HG03354 (cell line): ENCODE measurements at regions not wholly inside any gene's neighbourhood (a gene's known extent, or its start where the extent isn't known, plus 50 kb on each side); places are given as distances from the start of the nearest gene placed in this dataset.
"Not testable (repeated sequence)": the region's sequence is repeated elsewhere in the genome, so short reads cannot be mapped to it uniquely, and the experiment has no call there.

Experiments used
- ATAC-seq: cut with Tn5 transposase; IDR thresholded peaks from one replicate; pipeline ENCODE4 v1.9.1; 2021; ENCODE audit warnings: mild to moderate bottlenecking; ENCODE audit not compliant: unreplicated experiment, poor library complexity, severe bottlenecking

DNA sequence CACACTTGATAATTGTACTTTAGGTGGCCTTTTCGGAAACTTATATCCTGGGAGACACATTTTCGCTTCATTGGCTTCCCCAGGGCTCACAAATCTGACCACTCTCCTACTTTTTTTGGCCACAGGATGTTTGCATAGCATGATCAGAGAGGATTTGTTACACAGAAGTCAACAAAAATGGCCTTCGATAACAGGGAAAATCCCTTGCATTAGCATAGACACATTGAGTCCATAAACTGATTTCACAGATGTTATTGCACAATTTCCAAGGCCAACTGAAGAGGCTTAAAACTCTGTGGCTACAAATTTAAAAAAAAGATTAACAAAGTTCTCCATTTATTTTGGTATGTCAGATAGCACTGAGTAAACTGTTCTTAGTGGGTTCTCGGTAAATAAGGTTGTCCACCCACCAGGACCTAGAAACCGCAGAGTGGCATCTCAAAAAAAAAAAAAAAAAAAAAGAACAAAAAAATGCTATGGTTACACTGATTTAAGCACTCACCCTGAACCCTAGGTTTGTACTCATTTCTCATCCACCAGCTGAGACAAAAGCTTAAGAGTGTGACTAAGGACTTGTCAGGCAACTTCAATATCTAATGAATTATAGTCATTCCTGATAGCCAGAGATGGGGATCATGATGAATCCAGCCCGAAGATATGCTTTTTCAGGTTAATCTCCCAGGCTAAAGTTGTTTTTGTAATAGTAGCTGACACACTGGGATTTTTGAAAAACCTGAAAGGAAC, 188.9 kb upstream of the SYNPR start:
- no peak for ATAC-seq

DNA sequence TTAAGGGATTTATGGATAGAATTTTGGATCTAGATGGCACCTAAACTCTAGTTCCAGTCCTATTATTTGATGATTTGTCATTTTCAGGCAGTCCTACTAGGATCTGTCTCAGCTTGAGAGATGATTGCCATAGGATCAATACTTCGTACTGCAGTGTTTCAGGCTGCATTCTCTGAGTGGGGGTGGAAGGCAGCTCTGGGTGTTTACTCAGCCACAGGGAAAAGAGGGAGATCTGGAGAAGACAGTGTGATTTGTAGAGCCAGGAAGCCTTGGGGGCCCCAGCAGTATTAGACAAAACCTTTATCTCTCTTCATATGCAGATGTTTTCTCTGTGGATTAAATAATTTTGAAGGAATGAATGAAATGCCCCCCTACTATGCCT, 188.4 kb upstream of the SYNPR start:
- ATAC-seq, result no peak

DNA sequence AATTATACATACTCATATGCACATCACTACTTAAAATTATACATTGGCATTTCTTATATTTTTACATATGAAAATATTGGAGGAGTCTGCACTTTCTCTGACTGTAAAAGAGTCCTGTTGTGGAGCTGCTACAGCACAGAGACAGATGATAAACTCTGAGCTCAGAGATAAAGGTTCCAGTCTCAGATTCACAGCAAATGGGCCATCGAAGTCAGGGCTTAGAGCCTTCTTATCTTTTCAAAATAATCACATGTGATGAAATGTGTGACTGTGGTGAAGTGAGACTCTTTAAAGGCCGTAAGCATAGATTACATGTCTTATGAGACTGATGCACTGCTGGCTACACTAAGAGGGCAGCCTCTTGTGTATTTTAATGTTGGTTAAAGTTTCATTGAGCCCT, 187.5 kb upstream of the SYNPR start:
- ATAC-seq, result no peak

DNA sequence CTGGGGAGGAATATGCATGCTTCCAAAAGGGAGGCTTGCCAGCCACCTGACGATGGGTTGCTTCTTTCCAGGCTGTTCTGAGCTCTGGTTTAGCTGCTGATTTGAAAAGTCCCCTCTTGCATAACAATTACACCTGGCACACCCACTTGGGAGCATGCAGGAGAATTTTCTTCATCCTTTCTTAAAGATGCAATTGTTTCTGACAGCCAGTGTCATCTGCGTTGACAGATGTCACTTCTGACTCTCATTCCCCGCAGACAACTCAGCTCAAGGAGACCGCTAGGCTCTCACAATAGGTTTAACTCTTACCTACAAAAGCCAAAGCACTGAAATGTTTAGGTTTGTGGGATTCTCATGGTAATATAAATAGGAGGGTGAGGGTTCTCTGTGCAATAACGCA, 185.6 kb upstream of the SYNPR start:
- ATAC-seq, result no peak

DNA sequence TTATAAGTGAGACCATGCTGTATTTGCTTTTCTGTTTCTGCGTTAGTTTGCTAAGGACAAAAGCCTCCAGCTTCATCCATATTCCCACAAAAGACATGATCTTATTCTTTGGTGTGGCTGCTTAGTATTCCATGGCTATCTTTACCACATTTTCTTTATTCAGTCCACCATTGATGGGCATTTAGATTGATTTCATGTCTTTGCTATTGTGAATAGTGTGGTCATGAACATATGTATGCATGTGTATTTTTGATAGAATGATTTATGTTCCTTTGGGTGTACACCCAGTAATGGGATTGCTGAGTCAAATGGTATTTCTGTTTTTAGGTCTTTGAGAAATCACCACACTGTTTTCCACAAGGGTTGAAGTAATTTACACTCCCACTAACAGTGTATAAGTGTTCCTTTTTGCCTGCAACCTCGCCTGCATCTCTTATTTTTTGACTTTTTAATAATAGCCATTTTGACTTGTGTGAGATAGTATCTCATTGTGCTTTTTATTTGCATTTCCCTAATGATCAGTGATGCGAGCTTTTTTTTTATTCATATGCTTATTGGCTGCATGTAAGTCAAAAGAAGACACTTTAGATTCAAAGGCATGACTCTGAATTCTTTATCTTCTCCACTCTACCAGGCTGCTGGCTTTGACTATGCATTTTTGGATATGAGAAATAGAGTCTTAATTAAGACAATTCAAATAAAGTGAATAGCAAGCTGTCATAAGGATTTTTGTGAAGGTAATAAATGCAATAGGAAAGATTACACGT, 183.3 kb upstream of the SYNPR start:
- no peak for ATAC-seq

DNA sequence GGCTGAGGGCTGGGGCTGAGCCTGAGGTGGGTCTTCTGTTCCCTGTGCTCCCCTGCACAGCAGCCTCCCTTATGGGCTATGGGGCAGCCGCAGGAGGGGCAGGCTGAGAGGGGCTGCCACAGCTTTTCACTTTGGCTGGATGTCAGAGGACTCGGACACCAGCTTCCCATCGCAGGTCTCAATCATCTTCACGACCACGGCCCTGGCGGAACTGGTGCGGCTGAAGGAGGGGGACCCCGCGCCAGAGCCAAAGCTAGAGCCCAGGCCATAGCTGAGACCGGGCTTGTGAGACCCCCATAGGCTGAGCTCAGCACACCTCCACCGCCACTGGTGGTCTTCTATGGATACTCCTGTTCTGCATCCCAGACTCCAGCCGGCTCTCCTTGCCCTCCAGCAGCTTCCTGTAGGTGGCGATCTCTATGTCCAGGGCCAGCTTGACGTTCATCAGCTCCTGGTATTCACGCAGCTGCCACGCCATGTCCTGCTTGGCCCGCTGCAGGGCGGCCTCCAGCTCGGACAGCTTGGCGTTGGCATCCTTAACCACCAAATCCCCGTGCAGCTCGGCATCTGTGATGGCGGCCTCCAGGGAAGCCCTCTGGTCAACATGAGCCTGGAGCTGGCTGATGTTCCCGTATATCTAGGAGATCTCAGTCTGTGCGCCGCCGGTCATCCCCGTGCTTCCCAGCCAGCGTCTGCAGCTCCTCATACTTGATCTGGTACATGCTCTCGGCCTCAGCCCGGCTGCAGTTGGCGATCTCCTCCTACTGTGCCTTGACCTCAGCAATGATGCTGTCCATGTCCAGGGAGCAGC, 181.7 kb upstream of the SYNPR start:
- no peak for ATAC-seq

DNA sequence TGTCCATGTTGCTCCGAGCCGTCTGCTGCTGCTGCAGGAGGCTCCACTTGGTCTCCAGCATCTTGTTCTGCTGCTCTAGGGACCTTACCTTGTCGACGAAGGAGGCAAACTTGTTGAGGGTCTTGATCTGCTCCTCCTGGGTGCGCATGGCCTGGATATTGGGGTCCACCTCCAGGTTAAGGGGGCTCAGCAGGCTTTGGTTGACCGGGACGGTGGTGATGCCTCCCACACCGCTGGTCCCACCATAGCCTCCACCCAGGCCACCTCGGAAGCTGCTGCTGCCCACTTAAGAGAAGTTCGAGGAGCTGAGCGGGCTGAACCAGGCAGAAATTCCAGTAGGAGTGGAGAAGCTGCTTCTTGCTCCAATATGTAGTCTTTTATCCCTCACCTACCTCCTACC, 180.7 kb upstream of the SYNPR start:
- ATAC-seq, result no peak

DNA sequence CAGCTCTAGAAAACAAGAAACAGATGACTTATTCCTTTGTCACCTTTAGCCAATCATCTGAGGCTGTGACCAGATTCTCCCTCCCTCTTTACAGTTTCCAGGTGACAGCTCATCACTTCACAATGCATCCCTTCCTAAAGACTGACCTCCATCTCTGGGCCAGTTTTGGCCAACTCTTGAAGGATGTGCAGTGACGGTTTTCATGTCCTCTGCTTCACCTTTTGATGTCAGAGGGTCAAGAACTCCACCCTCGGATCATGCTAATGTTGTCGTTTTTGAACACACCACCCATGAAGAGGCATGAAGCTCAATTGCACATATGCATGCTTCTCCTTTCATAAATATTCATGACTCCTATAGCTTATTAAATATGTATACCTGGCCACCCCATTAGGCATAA, 161.2 kb upstream of the SYNPR start:
- no peak for ATAC-seq

DNA sequence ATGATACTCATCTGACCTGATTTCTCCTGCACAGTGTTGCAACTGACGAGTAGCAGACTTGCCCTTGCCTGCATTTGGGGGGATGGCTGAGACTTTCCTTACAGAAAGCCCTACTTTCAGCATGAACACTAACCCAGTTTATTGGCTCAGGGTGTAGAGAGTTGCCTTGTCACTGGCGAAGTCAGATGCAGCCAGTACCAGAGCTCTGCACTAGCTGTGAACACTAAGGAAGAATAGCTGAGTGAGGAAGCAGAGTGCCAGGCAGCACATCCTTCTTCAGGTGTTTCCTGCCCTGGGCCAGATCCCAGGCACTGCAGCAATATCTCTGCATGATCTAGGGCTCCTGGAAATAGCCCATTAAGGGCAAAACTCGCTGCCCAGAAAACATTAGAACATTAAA, 154.0 kb upstream of the SYNPR start:
- no peak for ATAC-seq

DNA sequence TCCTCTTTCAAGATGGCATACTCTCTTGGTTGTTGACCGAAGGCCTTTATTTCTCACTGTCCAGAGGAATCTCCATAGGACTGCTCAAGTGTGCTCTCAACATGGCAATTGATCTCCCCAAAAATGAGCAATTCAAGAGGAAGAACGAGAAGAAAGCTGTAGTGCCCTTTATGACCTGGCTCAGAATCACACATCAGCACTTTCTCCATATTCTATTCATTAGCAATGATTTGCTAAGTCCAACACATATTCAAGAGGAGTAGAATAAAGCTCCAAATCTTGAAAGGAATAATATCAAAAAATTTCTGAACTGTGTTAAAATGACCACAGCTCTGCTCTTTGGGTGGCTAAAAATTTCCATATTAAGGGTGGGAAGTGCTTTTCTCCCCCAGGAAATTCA, 151.6 kb upstream of the SYNPR start:
- no peak for ATAC-seq

DNA sequence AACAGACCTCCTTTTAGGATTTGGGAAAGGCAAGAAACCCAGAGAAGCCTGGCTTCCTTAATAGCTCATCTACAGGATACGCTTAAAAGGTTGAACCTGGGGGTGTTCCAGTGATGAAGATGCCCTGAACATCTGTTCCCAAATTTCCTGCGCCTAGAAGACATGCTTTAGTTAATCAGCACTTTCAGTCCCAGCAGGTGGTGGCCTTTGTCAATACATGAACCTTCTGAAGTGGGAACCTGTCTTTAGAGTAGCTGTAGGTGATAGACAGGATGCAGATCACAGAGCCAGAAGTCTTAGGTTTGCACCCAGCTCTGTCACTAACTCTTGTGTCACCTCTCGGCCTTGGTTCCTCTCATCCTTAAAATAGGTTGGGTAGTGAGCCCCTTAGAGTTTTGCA, 149.7 kb upstream of the SYNPR start:
- no peak for ATAC-seq

DNA sequence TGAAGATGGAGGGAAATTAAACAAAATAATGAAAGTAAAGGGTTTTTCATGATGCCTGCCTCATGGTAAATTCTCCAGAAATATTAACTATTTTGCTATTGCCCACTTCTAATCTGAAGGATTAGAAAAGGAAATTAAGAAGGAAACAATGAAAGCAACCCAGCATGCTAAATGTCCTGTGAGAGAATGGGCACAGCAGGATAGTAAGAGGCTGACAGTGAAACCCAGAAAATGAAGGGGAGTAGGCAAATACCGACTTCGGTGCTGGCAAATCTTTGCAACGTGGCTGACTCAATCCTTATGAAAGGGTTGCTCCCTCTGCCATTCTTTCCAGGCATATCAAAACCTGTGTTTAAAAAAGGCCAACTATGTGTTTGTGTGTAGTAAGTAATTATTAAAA, 147.5 kb upstream of the SYNPR start:
- ATAC-seq, result no peak

DNA sequence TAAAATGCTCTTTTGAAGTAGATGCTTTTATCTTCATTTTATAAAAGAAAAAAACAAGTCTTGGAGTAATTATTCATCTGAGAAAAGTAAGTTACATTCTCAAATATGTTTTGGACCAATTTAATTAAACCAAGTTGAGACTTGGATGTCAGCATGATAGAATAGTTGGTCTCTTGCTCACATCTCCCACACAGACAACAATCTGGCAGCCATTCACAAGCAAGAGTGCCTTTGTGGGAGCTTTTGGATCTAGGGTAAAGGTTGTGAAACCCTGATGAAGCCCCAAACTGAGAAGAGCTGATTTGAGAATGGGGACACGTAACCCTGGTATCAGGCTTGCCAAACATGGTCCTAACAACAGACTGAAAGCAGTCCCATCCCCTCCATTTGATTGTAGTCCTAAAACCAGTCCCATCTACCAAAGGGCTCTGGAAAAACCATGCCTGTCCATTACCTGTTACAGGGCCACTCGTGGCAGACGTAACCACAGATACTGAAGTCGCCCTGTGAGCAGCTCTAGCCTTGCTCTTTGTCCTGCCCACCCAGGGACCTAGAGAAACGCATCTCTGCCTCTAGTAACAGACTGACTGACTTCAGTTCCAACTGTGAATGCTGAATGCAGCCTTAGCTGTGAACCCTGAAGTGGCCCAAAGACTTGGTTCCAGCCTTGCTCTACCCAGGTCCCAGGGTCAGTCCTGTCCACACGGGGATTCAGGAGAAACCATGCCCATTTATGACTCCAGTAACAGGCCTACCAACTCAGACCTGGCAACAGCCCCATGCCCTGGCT, 145.5 kb upstream of the SYNPR start:
- ATAC-seq, result no peak

DNA sequence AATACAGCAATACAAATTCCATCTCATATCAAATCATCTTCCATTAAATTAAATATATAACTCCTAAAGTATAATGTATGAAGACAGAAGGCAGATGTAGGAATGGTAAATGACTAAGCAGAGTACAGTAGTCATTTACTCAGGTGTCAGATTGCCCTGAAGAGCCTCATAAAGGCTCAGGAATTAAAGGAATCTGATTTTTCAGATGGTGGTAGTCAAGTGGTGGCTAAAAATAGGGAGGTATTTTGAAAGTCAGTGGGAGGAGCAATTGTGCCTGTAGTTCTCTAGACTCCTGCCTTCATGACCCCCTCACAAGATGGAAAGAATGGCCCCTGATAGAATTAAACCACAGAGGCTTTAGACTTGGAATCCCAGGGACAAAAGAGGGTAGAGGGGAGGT, 142.7 kb upstream of the SYNPR start:
- no peak for ATAC-seq

DNA sequence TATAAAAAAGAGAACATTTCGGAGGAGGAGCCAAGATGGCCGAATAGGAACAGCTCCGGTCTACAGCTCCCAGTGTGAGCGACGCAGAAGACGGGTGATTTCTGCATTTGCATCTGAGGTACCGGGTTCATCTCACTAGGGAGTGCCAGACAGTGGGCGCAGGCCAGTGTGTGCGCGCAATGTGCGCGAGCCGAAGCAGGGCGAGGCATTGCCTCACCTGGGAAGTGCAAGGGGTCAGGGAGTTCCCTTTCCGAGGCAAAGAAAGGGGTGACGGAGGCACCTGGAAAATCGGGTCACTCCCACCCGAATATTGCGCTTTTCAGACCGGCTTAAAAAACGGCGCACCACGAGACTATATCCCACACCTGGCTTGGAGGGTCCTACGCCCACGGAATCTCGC, 141.9 kb upstream of the SYNPR start:
- not testable (repeated sequence) for ATAC-seq

DNA sequence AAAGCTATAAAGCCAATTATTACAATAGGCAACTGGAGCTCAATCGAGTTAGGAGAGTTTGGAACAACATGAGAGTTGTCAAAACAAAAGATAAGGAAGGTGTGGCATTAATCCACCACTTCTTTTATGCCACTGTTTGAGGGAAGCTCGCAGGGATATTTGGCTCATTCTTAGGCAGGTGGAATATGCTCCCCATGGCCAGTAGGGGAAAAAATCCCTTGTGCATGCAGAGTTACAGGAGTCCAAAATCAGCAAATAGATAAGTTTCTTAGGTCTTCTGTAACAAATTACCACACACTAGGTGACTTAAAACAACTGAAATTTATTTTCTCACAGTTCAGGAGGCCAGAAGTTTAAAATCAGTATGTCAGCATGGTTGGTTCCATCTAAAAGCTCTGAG, 135.4 kb upstream of the SYNPR start:
- no peak for ATAC-seq

DNA sequence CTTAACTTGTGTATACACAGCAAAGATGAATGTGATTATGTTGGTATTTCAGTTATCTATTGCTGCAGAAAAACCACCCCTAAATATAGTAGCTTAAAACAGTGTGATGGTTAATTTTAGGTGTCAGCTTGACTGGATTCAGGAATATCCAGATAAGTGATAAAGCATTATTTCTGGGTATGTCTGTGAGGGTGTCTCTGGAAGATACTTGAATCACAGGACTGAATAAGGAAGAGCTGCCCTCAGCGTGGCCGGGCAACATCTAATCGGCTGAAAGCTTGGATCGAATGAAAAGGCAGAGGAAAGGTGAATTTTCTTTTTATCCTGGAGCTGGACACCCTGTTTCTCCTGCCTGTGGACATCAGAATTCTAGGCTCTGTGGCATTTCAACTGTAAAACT, 132.0 kb upstream of the SYNPR start:
- no peak for ATAC-seq

DNA sequence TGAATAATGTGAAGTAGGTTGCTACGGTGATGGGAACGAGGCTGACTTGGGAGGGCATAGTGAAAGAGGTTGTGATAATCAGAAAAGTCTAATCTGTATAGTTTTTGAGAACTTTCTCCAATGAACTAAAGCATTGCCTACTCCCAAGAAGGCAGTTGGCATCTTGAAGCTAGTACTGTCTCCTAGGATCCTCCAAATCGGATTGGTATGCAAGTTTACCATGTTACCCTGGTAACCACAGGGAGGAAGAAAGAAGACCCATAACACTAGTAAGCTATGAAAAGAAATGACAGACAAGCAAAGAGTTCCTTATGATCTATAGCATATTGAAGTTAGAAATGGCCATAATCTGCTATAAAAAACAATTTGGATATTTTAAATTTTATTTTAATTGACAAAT, 127.2 kb upstream of the SYNPR start:
- ATAC-seq, result no peak

DNA sequence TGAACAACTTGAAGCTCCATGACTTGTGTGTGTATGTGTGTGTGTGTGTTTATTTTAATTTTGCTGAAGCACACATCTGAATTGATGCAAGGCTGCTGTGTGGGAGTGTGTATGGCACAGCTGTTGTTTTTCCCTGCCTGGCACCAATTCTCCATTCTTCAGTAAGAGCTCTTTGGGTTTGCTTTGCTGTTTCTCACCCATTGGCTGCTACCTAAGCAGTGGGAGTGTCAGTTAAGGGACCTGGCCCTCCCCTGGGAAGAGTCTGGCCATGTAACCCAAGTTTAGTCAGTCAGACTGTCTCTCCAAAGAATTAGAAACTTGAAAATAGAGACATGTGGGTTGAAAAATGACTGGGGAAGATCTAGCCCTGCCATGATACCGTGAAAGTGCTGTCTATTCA, 126.2 kb upstream of the SYNPR start:
- ATAC-seq, result no peak

DNA sequence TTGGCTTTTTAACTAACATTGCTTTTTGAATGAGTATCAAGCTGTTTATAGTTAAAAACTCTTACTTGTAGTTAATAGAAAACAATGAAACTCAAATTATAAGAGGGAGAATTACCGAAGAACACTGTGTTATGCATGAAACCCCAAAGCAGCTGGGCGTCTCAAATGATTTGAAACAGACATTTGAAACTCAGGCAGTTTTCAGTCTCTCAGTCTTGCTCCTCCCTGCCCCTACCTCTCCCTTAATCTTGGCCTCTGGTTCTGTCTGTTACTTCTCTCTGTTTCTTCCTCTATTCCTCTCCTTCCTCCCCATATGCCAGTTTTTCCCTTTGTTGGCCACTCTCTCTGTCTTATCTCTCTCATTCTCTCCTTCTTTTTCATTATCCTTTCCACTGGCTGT, 118.3 kb upstream of the SYNPR start:
- no peak for ATAC-seq
